HG03469 (cell line): ENCODE measurements at regions not wholly inside any gene's neighbourhood (a gene's known extent, or its start where the extent isn't known, plus 50 kb on each side); places are given as distances from the start of the nearest gene placed in this dataset.
A peak's percentile ranks its signal among the peaks of the same experiment; 100 is the strongest.
"Not testable (repeated sequence)": the region's sequence is repeated elsewhere in the genome, so short reads cannot be mapped to it uniquely, and the experiment has no call there.

ENCODE experiments used
- ATAC-seq: cut with Tn5 transposase; IDR thresholded peaks from one replicate; pipeline ENCODE4 v1.9.1; 2021; ENCODE audit warnings: mild to moderate bottlenecking, moderate library complexity, moderate number of reproducible peaks; ENCODE audit not compliant: unreplicated experiment

DNA sequence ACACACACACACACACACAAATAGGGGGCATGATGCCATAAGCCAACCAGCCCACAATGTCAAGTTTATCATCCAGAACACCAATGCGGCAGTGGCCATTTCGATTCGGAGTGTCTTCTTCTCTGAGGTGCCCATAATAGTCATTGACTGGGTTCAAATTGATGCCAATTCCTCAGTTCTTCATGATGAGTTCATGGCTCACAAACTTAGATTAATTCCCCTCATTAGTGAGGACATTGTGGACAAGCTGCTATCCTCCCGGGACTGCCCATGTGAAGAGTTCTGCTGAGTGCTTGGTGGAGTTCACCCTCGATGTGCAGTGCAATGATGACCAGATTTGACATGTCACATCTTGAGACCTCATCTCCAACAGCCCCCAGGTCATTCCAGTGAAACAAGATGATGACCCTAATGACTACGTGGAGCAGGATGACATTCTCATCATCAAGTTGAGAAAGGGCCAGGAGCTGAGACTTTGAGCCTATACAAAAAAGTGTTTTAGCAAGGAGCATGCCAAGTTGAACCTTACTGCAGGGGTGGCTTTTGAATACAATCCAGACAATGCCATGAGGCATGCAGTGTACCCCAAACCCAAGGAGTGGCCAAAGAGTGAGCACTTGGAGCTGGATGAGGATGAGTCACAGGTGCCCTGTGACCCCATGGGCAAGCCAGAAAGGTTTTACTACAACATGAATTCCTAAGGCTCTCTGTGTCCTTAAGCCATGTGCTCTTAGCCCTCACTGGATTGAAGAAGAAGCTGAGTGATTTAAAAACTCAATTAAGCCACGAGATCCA, 211.6 kb upstream of the SAMSN1 start:
- no peak for ATAC-seq

DNA sequence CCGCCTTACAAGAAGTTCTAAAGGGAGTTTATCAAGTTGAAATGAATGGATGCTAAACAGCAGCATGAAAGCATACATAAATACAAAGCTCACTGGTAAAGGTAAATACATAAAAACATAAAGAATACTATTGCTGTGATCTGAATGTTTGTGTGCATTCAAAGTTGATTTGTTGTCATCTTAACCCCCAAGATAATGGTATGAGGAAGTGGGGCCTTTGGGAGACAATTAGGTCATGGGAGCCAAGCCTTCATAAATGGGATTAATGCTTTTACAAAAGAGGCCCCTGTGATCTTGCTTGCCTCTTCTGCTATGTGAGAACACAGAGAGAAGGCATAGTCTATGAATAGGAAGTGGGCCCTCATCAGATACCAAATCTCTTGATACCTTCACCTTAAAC, 209.0 kb upstream of the SAMSN1 start:
- ATAC-seq = no peak

DNA sequence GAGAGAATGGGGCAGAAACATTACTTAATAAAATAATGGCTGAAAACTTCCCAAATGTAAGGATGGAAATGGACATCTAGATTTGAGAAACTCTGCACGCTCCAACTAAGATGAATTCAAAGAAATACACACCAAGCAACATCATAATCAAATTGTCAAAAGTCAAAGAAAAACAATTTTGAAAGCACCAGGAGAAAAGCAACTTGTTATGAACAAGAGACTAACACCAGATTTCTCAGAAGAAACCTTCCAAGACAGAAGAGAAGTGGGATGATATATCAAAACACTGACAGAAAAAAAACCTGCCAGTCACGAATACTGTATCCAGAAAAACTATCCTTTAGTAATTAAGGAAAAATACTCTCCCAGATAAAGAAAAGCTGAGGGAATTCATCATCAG, 208.6 kb upstream of the SAMSN1 start:
- ATAC-seq = no peak

DNA sequence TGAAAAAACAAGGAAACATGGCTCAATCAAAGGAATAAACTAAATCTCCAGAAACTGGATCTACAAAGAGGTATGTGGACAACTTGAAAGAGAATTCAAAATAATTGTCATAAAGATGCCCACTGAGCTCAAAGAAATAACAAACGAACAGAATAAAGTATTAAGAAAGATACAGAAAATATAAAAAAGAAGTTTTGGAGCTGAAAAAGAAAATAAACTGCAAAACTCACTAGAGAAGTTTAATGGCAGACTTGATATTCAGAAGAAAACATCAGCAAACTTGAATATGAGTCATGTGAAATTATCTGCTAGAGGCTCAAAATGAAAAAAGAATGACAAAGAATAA, 208.1 kb upstream of the SAMSN1 start:
- ATAC-seq = no peak

DNA sequence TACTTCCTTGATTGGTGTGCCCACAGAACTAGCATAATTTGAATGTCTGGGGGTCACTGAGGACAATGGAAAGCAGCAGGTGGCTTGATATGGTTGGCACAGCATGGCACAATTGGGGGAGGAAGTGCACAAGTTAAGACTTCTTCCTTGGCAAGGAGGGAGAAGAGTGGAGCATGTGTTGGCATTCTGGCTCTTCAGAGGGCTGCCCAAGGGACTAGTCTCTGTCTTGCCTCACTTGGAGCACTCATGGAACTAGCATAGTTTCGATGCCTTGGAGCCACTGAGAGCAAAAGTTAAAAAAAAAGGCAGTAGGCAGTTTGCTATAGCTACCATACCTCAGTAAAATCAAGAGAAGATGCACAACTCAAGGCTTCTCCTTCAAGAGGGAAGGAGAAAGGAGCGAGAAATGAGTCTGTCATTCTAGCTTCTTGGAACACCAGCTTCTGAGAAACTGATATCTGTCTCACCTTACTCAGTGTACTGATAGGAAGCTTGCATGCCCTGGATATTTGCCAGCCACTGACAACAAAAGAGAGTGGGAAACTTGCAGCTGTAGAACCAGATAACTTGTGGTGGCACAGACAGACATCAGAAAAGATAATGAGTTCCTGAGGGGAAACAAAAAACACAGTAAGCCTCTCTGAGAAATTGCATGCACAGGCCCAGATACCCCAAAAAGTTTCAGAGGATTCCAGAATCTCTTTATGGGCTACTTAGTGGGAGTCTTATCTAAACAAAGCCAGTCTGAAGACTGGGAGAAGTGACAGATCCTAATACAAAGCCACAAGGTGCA, 207.5 kb upstream of the SAMSN1 start:
- ATAC-seq = no peak

DNA sequence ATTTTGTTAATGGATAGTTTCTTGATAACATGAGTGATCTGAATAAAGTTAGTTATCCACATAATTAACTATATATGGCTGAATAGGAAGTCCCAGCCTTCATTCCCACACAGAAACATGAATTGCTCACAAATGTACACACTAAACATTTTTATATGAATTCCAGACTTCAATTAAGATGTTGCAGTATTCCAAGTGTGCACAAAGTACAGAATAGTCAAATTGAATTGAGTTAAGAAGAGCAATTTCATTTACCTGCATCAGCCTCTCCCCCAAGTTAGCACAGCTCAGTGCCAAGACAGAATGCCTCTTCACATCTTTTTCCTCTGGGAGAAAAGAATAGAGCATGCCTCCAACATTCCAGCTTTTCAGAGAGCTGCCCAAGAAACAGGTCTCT, 207.0 kb upstream of the SAMSN1 start:
- no peak for ATAC-seq

DNA sequence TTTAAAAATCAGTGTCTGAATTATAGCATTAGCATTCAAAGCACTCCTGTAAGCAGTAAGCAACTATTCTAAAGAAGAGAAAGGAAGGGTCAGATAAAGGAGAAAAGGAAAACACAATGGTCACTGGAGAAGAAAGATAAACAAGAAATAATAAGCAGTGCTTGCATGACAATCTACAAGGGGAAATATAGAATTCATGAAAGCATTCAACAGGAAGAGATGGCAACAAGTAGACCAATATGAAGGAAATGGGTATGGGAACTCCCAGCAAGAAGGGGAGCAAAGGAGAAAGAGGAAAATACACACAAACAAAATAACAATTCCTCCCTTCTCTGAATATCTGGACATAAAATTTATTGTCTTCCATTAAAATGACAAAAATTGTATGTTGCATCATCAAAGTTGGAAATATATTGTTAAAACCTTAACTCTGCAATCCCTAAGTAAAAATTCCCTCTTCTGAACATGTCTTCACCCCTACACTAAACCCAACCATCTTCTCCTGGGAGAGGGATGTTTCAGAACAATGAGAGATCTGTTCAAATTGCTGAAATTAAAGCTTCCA, 206.3 kb upstream of the SAMSN1 start:
- no peak for ATAC-seq

DNA sequence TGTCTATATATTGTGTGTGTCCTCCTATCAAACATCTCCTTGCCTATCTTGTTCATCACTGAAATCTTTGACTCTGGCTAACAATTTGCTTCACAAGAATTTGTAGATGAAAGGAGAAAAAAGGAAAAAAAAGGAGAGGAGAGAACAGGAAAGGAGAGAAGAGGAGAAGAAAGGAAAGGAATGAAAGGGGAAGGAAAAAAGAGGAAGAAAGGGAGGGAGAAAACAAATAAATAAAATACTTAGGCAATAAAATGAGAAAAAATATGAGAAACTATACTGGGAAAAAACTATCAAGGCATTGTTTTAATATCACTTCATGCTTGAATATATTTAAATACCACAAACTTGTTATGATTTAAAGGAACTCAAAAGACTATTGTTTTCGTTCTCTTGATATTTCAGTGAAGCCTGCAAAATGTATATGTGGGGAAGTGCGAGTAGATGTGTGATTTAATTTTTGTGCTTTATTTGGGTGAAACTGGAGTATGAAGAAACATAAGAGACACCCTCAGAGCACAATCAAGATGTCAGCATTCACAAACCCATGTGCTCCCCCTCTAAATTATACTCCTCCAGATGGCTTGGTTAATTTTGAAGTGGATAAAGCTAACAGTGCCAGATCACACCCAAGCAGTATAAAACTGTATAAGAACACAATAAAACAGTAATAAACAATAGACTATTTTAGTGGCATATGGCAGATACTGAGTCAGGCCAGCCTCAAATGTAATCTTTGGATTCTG, 205.7 kb upstream of the SAMSN1 start:
- no peak for ATAC-seq

DNA sequence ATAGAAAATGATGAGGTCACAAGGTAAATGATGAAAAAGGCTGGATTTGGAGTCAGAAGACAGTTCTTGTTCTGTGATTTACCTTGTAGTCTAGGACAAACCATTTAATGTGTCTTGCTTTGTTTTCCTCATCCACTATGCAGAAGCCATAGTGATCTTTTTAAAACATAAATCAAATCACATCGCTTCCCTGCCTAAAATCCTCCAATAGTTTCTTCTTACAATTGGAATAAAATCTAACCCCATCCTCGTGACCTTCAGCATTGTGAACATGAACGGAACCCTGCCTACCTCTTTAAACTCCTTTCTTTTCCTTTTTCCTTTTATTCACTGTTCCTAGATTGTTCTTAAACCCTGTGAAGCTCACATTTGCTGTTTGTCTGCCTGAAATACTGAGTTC, 204.9 kb upstream of the SAMSN1 start:
- no peak for ATAC-seq

DNA sequence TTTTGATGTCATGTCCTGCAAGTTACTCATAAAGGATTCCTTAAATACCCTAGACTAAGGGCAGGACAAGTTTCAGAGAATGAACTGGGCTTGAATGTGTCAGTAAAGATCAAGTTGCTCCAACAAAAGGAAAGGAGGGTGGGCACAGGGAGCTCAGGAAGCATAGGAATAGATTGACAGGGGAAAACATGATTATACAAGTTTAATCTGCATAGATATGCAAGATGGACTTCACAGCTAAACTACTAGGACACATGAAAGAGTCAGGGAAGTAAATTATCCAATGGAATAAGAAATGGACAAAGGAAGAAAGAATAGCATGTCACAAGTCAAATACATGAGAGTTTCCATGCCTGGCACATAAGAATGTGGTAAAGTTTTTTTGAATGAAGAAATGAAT, 203.9 kb upstream of the SAMSN1 start:
- no peak for ATAC-seq

DNA sequence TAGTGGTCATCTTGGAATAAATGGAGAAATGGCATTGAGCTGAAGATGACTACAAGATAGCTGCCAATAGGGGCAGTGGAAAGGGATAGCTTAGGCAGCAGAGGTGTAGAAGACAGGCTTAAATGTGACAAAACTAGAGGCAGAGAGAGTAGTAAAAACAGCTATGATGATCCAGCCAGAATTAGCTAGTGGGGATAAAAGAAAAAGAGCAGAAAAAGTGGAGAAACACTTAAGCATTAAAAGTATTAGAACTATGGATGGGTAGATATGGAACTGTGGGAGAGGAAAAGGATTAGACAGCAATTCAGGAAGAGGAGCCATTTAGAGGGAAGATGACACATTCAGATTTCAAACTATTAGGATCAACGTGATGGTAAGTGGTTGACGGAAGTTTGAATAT, 202.5 kb upstream of the SAMSN1 start:
- no peak for ATAC-seq

DNA sequence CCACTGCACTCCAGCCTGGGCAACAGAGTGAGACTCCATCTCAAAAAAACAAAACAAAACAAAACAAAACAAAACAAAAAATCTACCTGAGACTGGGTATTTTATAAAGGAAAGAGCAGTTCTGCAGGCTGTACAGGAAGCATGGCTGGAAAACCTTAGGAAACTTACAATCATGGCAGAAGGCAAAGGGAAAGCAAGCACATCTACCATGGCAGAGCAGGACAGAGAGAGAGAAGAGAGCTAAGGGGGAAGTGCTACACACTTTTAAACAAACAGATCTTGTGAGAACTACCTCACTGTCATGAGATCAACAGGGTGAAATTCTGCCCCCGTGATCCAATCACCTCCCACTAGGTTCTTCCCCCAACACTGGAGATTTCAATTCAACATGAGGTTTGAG, 198.3 kb upstream of the SAMSN1 start:
- ATAC-seq = no peak

DNA sequence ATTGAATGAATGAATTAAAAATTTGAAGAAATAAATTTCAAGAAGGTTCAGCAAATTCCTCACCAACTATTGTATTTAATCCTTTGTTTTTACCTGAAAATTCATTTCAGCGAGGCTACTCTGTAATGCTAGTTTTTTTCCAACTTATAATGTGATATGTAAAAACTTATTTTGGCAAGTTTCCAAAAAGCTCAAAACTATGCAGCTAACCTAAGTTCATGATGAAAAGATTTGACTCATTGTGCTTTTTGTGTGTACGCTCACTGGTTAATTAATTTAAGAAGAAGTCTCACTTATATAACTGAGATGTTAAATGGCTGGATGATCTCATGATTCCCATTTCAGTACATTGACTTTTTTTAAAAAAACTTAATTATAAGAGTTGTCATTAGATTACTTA, 196.0 kb upstream of the SAMSN1 start:
- no peak for ATAC-seq

DNA sequence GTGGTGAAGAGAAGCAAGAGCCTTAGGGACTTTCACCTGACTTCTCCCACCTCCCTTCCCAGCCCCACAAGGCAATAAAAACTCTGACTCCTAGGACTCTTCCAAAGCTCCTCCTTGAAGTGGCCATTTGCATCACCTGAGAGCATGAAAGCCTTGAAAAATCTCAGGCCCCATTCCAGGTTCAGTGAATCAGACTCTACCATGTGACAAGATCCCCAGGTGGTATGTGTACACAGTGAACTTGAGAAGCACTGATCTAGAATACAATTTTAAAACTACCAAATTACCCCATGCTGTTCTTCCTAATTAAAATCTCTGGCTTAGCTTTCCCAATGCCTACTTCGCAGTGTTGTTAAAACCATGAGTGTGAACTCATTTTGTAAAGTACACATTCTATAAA, 195.1 kb upstream of the SAMSN1 start:
- ATAC-seq = no peak

DNA sequence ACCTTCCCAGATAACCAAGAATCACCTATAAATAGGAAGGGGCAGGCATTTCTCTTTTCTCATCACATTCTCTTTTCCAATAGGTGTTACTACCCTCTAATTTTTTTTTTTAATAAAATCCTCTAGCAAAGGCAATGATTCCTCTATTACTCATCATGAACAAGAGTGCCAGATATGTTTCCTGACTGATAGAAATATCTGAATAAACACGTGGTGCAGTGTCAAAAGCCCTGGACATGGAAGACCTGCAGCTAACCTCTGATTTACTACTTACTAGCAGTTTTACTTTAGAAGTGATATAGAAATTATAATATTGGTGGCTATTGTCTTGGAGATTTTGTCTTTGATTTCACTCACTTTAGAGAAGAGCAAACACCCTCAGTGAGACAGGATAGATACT, 194.6 kb upstream of the SAMSN1 start:
- ATAC-seq = no peak

DNA sequence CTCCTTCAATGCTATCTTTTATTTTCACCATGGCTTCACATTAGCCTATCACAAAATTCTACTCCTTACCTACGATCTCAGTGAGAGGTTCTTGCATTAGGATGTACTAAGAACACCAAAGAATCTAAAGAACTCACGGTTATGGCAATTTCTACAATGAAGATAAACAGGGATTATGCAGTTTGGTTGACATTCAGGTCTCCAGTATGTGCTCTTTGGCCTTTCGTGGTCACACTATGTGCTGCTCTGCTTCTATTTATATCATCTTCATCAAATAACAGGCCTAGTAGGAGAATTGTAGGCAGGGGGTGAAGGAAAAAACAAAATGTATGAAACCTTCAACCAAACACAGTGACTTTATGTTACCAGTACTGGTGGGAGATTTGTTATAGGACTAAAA, 194.0 kb upstream of the SAMSN1 start:
- ATAC-seq = no peak

DNA sequence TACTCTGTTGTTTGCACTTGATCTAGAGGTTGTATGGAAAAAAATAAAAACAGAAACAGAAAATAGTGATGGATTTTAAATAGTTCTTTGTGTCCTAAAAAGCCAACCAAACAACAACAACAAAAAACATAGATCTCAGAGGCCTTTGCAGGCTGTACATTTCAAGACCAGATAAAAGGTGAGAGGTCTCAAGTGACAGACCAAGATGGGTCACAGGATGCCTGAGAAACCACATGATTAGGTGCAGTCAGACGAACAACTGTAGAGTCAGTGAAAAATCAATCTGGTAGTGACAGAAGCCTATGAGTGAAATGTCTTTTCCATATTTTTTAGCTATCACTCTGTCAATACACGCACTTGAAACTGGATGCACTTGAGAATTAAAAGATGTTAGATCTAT, 193.5 kb upstream of the SAMSN1 start:
- no peak for ATAC-seq

DNA sequence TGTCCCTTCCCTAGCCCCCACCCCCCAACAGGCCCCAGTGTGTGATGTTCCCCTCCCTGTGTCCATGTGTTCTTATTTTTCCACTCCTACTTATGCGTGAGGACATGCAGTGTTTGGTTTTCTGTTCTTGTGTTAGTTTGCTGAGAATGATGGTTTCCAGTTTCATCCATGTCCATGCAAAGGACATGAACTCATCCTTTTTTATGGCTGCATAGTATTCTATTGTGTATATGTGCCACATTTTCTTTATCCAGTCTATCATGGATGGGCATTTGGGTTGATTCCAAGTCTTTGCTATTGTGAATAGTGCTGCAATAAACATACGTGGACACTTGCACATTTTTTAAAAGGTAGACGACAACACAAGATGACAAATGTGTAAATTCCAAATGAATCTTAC, 192.5 kb upstream of the SAMSN1 start:
- not testable (repeated sequence) for ATAC-seq

DNA sequence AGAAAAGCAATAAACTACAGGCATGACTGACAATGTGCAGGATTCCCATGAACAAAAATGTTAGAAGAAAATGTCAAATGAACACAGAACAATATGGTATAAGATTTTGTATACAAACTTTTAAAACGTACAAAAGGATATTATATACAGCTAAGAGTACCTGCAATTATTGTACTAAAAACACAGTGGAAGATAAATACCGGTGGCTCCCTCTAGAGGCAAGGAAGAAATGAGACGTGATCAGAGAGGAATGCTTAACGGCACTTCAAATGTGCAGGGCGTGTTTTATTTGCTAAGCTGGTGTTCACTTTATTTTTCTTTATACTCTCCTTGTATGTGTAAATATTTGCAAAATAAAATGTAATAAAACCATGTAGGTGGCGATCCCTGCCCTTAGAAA, 191.8 kb upstream of the SAMSN1 start:
- ATAC-seq = peak; percentile 43

DNA sequence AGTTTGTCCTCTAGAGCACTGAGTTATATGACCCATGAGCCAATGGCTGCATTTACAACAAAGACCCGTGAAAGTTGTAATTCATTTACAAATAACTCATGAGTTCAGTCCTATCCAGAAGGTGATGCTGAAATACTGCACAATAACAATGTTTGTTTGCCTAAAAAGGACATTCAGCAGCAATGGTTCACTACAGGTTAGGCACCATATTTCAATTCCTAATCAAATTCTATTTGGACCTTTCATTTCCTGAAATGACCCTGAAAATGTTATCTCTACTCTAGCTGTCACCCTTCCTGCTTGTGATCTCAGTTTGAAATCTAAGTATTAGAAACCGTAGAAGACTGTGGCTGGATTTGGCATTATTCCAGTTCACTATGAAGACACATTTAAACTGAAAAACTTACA, 191.2 kb upstream of the SAMSN1 start:
- no peak for ATAC-seq

DNA sequence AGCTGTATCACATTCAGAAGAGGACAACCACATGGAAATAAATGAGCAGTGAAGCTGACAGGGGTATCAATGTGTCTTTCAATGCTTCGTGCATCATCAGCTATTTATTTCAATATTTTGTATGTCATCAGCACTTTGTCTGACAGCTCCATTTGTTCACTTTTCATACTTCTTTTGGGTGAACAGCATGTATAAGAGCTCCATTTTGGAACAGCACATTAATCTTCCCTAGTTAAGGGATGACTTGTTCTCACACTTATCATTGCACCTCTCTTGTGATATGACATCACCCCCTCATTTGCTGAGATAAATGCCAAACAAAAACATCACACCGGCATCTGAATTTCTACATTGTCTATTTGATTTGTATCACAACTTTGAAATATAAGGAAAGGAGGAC, 190.6 kb upstream of the SAMSN1 start:
- no peak for ATAC-seq

DNA sequence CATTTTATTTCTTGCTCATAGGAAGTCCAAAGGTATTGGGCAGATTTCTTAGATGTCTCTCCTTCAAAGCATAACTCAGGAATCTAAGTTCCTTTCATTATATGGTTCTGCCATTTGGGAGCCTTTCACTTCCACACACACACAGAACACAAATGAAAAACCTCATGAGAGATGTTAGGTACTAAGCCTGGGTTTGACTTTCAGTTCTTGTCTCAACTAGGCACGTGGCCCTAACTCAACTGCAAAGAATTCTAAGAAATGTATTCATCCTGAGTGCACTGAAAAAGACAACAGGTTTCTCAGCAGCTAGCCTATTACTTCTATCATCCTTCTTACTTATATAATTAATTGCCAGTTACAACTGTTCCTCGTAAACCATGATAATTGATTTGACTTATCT, 190.0 kb upstream of the SAMSN1 start:
- peak; percentile 65 for ATAC-seq
